ENCODE measurements at regions not wholly inside any gene's neighbourhood (a gene's known extent, or its start where the extent isn't known, plus 50 kb on each side); places are given as distances from the start of the nearest gene placed in this dataset.

GRCh38 chr13:26822146-26822545 is 61.6 kb upstream of the GPR12 start:
- DNase-seq = no peak

DNA sequence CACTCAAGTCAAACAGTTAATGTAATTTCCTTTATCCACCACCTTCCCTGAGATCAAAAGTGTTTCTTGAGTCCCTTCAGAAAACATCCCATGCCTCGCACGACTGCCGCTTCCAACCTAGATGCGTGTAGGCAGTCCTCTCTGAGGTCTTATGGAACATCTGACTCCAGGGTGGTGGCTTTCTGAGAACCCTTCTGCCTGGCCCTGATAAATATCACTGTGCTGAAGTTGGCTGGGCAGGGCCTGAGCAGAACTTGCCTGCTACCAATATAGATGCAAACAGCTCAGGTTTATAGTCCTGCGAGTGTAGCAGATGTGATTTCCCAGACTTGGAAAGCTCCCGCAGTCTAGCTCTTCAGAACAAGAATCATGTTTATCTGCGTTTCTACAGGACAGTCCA is 61.1 kb upstream of the GPR12 start:
- no peak for DNase-seq

- DNase-seq = no peak
Observed at GRCh38 chr13:26820871-26821270, 60.3 kb upstream of the GPR12 start.

DNA sequence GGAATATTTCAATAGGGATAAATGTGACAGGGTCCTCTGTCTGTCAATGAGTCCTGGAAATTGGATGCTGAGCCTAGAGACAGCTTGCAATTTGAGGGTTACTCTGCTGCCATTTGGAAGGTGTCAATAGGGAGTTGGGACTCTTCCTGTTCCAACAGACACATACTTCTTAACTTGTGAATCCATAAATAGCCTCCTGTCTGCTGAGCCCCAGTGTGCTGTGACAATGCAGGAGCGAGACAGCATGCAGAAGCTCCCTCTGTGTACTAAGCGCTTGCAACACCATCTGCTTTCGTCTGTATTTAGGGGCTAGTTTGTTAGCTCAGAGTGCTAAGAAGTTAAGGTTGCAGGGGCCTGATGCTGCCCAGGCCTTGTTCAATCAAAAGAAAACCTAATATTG is 58.5 kb upstream of the GPR12 start:
- DNase-seq = no peak

- no peak for DNase-seq
Observed at GRCh38 chr13:26816881-26817280, 56.3 kb upstream of the GPR12 start.

DNA sequence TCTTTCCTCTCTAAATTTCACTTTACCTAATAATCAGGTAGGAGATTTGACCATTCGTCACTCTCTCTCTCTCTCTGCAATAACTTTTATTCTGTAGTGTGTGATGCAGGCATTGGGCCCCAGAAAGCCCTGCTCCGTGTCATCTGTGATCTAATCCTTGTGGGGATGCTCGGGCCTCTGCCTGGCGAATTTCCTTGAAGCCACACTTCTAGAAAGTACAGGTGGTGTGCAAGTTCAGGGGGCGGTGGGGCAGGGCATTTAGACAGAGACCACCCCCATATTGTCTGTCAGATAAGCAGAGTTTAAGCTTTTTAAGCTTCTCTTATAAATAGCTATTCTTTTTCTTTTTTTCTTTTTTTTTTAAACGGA is 53.4 kb upstream of the GPR12 start:
- DNase-seq = no peak

GRCh38 chr13:26813321-26813979 is 52.9 kb upstream of the GPR12 start:
- DNase-seq = no peak

DNA sequence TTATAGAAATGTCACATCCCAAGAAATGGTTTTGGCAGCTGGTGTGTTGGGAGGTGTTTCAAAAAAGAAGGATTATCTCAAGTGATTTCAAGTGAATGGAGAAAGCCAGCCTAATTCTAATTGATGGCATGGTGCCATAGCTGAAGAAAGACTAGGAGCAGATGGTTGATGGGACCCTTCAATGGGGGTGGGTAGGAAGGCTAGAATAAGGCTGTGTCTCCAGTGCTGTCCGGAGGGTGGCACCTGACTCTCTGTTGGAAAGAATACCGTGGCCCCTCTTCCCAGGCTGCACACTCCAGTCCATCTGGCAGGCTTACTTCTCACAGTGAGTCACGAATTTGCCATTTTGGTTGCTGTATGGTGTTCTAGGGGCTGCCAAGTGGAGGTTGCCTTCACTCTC is 51.0 kb upstream of the GPR12 start:
- DNase-seq = no peak

All from T-helper 9 cell (primary cell).